ENCODE measurements at regions not wholly inside any gene's neighbourhood (a gene's known extent, or its start where the extent isn't known, plus 50 kb on each side); places are given as distances from the start of the nearest gene placed in this dataset.
A peak's percentile ranks its signal among the peaks of the same experiment; 100 is the strongest.

GRCh38 chr12:94726236-94726835 is 76.0 kb upstream of the TMCC3 start:
- H3K27ac ChIP-seq = no peak overlapping the region
- DNase-seq (ENCODE audit: low read depth, low spot score) = no peak

DNA sequence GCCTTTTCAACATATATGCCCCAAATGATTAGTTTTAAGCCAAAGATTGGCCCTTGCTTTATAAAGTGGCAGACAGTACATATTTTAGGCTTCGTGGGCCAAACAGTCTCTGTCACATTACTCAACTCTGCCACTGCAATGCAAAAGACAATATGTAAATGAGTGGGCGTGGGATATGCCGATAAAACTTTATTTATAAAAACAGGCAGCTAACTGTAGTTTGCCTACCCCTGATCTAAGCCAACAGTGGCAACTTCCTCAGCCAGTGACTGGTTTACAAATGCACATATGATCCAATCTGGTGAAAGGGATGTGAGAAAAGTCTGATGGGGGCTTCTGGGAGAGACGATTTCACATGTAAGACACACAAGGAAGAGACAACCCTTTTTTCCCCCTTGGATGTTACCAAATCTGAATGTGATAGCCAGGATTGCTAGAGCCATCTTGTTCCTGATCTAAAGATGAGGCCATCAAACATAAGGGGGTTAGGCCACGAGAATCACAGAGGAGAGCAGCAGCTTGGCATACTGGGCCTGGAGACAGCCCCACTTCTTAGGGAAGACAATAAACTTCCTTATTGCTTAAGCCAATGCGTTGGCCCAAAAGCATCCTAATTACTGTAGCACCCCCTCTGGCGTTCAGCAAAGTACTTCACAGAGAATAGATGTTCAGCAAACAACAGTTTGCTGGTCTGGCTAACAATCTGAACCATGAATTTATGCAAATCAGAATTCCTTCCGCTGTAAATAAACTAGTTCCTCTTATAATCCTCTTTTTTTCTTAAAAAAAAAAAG is 75.2 kb upstream of the TMCC3 start:
- DNase-seq (ENCODE audit: low read depth, low spot score) = peak; percentile 22
- no peak overlapping the region for H3K27ac ChIP-seq

GRCh38 chr12:94722664-94723063 is 72.3 kb upstream of the TMCC3 start:
- H3K27ac ChIP-seq = no peak overlapping the region
- no peak for DNase-seq (ENCODE audit: low read depth, low spot score)

DNA sequence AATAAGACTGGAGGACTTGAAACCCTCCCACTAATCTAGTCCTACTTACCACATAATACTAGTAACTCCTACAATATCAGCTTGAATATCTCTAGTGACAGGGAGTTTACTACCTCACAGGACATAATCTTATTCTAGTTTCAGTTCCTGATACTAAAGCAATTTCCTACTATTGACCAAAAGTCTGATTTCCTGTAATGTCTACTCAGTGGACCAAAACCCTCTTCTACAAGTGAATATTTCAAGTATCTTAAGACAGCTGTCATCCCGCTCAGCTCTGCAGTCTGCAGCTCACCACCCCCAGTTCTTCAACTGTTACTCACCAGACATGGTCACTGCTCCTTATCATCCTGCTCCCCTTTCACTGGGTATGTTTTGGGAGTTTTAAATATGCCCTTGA is 70.8 kb upstream of the TMCC3 start:
- no peak for DNase-seq (ENCODE audit: low read depth, low spot score)
- H3K27ac ChIP-seq = no peak overlapping the region

- DNase-seq (ENCODE audit: low read depth, low spot score) = no peak
- no peak overlapping the region for H3K27ac ChIP-seq
Measured at GRCh38 chr12:94718114-94718513, 67.8 kb upstream of the TMCC3 start.

DNA sequence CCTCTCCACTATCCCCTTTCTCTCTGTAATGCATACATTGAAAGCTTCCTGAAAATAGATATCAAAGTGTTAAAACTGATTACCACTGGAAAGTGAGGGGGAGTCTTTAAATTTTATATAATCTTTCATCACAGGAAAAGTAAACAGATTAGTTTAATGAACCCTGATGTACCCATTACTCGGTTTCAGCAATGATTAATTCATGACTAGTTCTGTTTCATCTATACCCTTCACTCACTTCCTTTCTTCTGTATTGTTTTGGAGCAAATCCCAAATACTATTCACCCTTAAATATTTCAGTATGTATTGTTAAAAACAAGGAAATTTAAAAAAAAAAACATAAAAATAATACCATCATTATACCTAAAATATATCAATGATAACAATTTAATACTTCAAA is 67.3 kb upstream of the TMCC3 start:
- no peak overlapping the region for H3K27ac ChIP-seq

DNA sequence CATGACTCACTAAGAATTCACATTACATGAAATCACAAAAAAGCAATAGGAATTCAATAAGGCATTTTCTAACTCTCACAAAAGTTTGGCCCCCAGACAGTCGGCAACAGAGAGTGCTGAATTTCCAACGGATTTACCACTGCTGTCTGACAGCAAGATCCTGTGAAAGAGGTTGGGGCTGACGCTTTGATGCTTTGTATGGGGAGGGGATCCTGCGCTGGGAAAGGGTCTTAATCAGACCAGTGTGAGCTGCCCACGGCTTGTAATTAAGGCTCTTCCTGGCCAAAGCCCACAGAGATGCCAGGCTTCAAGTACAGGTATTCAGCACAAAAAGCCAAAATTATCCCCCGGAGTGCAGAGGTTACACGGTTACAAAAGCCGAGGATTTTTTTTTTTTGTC is 66.8 kb upstream of the TMCC3 start:
- no peak overlapping the region for H3K27ac ChIP-seq
- no peak for DNase-seq (ENCODE audit: low read depth, low spot score)

More for the DNA sequence above, 67.3 kb upstream of the TMCC3 start:
- DNase-seq (ENCODE audit: low read depth, low spot score) = no peak

DNA sequence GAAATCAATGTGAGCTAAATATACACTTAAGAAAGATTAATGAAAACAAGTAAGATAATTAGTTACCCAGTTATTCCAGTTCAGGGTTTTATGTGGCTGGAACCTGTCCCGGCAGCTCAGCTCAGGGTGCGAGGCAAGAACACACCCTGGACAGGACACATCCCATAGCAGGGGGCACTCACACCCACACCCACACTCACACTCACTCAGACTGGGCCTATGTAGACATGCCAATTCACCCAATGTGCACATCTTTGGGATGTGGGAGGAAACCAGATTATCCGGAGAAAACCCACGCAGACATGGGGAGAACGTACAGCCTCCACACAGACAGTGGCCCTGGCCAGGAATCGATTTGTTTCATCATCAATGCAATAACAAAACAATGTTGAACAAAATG is 66.0 kb upstream of the TMCC3 start:
- no peak overlapping the region for H3K27ac ChIP-seq
- no peak for DNase-seq (ENCODE audit: low read depth, low spot score)

DNA sequence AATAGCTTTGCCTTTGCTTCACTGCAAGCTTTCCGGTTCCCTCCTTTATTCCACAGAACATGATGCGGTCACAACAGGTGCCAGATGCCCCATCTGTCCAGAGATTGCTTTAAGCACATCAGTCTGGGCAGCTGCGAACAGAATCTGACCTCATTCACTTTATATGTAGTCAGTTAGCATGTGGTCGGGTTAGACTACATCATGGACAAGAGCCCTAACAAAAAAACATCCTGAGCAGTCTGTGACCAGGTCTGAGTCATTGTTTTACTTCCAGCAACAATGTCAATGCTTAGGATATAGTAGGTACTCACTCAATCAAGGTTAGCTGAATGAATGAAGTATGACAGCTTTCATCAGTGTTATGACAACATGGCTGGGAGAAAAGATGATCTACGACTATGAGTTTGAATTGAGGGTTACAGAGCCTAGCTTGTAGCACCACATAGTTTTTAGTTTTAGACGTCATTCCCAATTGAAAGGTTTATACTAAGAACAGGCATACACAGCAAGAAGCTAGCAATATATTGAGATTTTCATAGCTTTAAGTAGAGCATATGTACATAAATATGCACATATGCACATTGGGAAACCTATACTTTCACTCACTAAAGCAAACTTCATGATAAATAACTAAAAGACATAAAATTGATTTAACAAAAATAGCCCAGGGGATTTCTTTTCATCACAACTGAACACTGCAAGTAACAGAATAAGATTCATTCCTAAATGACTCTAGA is 64.2 kb upstream of the TMCC3 start:
- DNase-seq (ENCODE audit: low read depth, low spot score) = peak; percentile 68
- peak overlapping the region; percentile 1 for H3K27ac ChIP-seq

DNA sequence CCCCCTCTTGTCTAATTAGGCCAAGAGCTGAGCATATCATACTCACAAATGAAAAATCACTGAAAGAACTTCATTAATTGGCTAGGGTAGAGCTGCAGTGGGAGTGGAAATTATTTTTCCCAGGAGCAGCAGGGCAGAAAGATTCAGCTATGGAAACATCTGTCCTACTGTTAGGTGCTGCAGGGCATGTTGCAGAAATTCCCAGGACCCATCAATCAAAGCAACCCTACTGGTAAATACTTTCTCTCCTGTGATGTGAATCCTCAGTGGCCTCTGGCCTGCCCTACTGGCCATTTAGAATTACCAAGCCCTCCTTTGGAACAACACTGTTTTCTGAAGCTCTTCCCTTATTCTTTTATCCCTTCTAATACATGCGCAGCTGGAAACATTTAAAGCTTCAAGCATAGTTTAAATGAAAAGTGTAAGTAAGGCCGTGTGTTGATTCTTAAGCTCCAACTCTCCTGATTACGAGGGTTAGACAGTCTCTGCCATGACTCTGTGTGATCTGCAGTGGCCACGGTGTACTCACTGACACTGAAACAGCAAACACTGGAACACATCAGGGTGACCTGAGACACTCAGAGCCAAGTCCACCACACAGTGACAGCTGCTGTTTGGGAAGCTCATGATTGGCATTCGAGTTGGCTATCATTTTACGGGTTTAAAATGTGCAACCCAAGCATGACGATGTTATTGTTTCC is 62.6 kb upstream of the TMCC3 start:
- DNase-seq (ENCODE audit: low read depth, low spot score) = no peak
- no peak overlapping the region for H3K27ac ChIP-seq

GRCh38 chr12:94710933-94711332 is 60.6 kb upstream of the TMCC3 start:
- DNase-seq (ENCODE audit: low read depth, low spot score) = no peak

DNA sequence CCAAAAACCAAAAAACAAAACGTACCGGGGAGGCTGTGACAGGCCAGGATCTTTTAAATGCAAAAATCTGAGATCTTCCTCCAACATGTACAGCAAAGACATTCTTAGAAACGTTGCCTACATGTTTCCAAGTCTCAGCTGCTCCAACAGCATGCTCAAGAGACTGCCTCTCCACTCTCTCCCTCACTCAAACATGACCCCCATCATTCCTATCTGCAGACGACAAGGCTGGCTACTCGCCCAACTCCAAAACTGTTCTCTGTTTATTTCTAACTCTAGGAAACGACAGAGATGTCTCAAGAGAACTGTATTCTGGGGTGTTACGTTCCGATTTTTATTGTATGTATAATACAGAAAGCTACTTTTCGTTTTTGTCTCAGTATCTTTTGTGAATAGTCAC is 57.5 kb upstream of the TMCC3 start:
- H3K27ac ChIP-seq = no peak overlapping the region
- DNase-seq (ENCODE audit: low read depth, low spot score) = no peak

More at GRCh38 chr12:94710933-94711332, 60.6 kb upstream of the TMCC3 start:
- H3K27ac ChIP-seq = no peak overlapping the region

DNA sequence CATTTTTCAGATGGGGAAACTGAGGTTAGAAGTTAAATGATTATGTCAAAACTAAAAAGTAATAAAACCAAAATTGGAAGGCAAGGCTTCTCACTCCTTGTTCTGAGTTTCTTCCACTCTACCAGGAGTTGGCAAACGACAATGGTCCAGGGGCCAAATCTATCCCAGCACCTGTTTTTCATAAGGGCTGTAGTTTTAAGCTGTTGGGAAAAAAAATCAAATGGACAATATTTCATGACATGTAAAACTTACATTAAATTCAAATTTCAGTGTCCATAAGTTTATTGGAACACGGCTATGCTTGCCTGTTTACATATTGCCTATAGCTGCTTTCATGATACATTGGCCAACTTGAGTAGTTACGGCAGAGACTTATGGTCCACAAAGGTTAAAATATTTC is 56.7 kb upstream of the TMCC3 start:
- no peak overlapping the region for H3K27ac ChIP-seq
- DNase-seq (ENCODE audit: low read depth, low spot score) = no peak

- peak overlapping the region; percentile 15 for H3K27ac ChIP-seq
- peak; percentile 90 for DNase-seq (ENCODE audit: low read depth, low spot score)
Measured at GRCh38 chr12:94706250-94706661, 55.9 kb upstream of the TMCC3 start.

GRCh38 chr12:94705676-94706075 is 55.3 kb upstream of the TMCC3 start:
- DNase-seq (ENCODE audit: low read depth, low spot score) = no peak
- H3K27ac ChIP-seq = peak overlapping the region; percentile 15

DNA sequence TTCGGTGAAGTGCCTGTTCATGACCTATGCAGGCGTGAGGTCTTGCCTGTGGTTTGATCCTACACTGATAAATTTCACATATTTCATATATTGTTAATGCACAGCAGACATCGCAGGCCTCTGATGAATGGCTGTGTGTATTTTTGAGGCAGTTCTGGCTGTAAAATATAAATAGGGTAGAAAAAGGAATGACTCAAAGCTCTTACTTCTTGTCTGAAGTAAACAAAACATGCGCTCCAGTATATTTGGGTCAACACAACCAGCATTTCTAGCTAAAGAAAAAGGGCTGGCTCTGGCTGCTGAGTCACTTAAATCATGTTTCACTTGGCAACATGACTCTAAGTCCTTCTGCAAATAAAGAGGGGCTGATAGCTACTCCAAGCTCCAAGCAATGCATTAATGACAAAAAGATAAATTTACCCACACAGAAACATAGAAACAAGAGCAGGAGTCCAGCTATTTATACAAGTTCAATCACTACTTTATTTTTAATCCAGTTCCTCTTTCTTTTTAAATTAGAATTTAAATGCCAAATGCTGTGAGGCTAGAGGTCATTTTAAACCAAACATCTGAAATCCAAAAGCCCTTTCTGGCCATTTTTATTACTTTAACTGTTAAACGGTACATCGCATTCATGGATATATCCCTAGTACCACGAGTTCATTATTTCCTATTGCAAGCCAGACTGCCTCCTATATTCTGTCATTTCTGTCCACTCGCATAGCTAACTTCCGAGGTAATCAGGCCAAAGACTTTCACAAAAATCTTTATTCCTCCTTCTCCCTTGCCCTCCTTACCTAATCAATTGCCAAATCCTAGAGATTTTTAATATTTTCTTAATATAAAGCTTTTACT is 54.3 kb upstream of the TMCC3 start:
- DNase-seq (ENCODE audit: low read depth, low spot score) = peak; percentile 80

GRCh38 chr12:94702696-94703095 is 52.3 kb upstream of the TMCC3 start:
- DNase-seq (ENCODE audit: low read depth, low spot score) = no peak

More for the DNA sequence above, 54.3 kb upstream of the TMCC3 start:
- no peak overlapping the region for H3K27ac ChIP-seq

DNA sequence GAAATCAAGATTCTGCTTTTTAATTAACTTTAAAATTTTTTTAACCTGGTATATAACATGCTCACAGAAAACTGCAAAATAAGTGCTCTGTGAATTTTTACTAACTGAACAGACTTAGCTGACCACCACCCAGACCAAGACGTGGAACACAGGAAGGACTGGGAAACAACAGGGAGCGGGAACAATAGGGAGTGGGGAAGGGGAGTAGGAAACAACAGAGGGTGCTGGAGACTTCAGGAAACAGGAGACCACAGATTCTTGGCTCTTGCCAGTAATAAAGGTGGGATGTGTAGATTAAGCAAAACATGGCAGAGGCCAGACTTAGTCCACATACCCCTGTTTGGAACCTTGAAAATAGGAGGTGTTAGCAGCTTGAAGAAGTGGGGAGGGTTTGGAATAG is 51.4 kb upstream of the TMCC3 start:
- DNase-seq (ENCODE audit: low read depth, low spot score) = no peak
- no peak overlapping the region for H3K27ac ChIP-seq

More at GRCh38 chr12:94702696-94703095, 52.3 kb upstream of the TMCC3 start:
- no peak overlapping the region for H3K27ac ChIP-seq

DNA sequence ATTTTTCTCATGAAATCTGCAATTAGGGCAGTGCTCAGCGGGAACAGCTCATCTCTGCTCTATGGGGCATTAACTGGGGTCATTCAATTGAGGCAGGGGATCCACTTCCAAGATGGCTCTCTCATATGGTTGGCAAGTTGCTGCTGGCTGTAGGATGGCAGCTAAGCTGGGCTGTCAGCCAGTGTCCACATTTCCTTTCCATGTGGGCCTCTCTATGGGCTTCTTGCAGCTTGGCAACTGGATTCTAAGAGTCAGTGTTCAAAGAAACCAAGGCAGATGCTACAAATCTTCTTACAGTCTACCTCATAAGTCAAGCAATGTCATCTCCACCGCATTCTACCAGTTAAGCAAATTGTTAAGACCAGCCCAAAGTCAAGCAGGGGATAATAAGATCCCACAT is 50.3 kb upstream of the TMCC3 start:
- no peak for DNase-seq (ENCODE audit: low read depth, low spot score)
- H3K27ac ChIP-seq = no peak overlapping the region
